NCI-H1092 (cell line): ENCODE measurements at regions not wholly inside any gene's neighbourhood (a gene's known extent, or its start where the extent isn't known, plus 50 kb on each side); places are given as distances from the start of the nearest gene placed in this dataset.
"Not testable (repeated sequence)": the region's sequence is repeated elsewhere in the genome, so short reads cannot be mapped to it uniquely, and the experiment has no call there.

Source experiments
- DNase-seq: peaks from one replicate; lab custom pipeline; 2025; lab: John Stamatoyannopoulos, UW

DNA sequence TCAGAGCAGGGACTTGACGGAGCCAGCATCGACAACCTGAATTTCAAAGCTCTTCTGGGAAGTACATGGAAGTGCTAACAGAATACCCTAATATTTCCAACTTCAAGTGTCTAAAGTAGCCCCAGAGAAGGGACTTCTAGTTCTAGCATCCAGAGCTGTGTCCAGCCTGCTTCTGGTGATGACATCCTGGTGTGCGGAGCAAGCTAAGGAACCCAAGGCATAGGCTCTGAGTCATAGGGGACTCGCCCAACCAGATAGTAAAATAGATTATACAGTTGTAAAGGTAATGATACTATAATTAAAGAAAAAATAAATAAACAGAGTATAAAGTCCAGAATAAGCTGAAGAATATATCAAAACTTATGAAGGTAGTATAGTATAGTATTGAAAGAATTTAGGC lies 108.1 kb upstream of the SERPINE2 start:
- DNase-seq = no peak

DNA sequence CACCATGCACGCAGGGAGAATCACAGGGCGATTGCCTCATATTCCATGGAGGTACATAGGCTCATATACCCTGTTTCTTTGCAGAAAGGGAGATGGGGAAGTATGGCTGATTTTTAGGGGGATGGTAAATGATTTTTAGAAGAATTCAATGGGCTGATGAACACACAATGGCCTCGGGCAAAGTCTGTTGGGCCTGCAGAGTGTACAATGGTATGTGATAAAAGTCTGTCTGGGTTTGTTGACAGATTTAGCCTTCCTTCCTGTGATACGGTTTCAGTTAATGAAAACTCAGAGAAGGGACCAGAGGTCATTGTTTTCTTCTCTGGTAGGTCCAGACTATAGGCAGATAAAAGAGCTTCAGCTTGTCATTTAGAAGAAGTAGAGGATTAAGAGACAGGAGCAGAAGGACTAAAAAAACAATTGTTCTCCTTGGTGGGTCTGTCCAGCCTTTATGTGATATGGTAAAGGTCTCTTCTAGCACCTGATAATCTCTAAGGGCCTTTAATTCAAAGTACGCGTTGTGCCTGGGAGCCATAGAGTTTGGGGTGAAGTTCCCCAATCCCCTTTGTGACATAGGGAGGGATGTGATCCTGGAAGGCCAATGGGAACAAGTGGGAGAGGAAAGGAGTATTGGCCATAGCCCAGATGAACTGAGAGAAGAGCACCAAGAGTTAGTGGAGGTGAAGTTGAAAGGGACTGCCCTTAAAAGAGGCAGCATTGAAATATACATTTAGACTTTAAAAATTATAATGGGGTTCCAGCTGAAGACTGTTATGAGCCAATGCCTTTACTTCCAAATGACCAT lies 107.5 kb upstream of the SERPINE2 start:
- no peak for DNase-seq

DNA sequence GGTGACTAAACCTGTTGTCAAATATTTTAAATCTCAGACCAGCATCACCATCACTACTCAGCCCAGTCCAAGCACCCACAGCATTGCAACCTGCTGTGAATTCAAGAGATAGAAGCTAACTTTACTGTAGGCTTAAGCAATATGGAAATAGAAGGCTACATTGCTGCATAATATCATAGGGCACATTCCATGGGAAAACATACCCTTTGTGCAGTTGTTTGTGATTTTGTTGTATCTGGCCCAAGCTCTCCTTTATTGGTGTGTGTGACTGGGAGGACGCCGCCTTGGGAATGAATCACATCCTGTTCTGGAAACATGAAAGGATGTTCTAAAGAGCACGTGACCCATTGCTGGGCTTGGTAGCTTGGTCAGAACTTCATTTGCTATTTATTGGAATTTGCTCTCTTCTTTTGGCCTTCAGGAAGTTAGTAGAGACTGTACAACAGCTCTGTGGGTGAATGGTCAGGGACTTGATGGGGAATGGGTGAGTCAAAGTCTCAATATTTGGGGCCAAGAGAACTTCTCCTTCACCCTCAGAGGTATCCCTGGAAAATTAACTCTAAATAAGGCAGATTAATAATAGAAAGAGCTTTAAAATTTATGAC lies 106.8 kb upstream of the SERPINE2 start:
- no peak for DNase-seq

DNA sequence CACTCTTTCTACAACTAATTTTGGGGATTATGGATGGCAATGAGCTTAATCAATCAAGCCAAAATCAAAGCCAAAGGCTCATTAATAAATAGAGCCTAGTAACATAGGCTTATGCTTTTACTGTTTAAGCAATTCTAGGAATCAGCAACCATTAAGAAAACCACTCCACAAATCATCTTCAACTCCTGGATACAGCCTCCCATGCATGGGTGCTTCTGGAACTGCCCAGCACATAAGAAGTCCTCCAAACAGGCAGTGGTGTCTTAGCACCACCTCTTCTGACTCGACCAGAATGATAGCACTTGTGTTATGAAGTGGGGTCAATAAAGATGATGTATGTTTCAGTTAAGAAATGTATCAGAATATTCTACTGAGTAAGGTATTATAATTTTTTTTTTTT lies 104.4 kb upstream of the SERPINE2 start:
- no peak for DNase-seq

DNA sequence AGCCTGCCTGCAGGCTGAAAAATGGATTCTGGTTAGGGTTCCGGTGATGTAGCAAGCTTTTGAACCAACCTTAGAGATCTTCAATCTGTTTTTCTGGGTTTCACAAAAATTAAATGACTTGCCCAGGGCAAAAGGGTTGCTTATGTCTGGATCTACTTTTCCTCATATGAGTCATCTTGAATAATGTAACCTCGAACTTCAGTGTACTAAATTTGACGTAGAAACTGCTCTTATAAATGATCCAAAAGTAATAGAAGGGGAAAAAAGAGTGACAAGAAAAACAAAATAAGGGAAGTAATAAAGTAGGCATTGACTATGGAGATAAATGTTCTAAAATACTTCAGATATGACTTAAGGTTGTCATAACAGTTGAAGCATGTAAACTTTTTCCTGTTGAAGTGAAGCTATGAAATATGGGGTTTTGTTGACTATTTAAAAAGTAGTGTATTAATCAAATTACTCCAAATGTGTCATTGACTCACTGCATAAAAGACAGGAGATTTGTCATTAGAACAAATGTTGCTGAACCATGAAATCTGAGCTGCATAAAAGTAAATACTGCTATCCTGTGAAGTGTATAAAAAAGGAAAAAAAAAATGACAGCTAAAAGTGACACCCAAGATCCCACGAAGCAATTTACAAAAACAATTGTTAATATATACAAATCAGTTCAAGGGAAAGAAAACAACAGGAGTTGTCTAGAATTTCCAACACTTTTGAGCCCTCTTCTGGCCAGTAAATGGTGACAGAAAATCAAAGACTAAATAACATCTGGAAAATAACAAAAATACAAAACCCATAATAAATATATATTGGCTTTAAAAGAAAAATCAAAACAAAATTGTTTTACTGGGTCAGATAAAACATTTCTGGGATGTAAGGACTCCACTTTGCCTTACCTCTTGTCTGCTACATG lies 103.6 kb upstream of the SERPINE2 start:
- DNase-seq = no peak

DNA sequence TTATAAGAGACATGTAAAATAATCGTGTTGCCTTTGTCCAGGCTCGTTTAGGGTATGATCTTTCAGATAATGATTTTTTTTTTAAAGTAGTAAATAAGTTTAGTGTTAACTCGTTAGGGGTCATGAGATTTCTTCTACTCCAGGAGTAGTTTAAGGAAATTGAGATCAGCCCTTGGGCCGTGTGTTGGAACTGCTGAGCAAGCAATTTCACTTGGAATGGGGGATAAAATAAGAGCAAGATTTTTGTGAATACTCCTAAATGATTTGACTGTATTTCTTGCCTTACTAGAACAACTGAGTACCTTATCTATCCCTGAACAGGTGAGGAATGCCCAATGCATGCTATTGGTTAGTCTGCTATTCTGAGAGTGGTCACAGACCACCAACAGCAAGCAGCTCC lies 102.2 kb upstream of the SERPINE2 start:
- DNase-seq = no peak

DNA sequence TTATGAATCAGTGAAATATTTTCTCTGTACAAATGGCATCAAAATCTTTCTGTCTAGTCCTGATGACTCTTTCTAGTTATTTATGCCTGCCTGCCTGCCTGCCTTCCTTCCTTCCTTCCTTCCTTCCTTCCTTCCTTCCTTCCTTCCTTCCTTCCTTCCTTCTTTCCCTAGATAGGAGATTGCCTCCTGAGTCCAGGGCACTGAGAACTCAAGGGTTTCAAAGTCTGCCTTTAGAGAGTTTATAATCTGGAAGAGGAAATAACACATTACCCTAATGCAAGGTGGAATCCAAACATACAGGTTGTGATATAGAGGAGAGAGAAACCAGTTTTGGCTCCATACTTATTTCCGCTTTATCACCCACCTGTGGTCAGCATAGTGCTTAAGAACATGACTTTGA lies 98.1 kb upstream of the SERPINE2 start:
- DNase-seq = no peak

DNA sequence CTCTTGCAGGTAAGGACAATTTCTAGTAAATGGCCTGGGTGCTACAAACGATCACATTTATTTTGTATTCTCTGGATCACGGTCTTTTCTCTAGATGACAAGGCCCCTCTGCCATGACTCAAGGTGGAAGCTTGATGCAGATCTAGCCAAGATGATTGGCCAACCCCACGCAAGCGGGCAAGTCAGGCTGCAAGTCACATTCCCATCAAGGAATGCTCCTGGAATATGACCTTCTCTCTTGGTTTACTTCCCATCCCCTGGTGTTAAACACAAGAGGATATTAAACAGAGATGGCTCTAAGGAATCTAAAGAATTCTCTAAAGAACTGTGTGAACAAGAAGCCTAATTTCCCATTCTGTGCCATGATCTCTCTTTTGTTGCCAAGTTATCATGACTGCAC lies 97.3 kb upstream of the SERPINE2 start:
- no peak for DNase-seq

DNA sequence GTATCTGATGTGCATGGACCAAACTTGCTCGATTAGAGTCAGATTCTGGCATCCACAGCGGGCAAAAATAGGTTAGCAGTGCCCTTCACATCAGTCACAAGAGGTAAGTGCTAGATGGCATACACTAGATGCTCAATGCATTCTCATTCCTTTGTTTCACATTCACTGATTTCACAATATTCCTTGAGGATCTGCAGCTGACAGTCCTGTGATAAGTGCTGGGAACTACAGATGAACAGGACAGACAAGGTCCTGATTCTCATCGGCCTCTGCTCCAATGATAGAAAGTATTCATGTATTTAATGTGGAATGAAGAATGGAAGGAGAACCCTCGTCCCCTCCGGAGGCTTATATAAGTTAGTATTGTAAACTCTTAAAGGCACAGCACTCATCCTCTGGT lies 96.8 kb upstream of the SERPINE2 start:
- DNase-seq = no peak

DNA sequence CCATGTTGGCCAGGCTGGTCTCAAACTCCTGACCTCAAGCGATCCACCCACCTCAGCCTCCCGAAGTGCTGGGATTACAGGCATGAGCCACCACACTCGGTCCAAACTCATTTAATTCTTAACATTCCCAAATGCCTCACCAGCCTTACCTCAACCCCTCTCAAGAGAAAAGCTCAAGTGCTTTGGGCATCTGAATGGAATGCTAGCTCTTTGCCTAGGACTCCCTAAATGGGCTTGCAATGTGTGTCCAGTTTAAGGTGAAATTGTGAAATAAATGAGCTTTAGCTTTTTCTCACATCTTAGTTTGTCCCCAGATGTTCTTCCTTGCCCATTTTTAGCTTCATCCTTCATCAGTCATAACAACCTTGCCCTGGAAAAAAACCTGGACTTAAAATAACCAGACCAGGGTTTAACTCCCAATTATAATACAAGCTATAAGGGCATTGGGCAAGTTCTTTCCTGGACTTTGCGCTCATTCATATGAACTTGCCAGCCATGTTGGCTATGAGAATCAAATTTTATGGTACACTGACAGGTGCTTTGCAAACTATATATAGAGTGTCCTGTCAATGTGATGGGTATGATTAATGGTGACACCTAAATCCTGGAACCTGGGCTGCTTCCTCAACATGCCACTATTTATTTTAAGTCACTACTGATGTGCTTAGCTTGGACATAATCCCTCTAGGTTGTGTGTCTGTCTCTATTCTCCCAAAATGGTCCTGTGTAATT lies 95.1 kb upstream of the SERPINE2 start:
- DNase-seq = no peak

DNA sequence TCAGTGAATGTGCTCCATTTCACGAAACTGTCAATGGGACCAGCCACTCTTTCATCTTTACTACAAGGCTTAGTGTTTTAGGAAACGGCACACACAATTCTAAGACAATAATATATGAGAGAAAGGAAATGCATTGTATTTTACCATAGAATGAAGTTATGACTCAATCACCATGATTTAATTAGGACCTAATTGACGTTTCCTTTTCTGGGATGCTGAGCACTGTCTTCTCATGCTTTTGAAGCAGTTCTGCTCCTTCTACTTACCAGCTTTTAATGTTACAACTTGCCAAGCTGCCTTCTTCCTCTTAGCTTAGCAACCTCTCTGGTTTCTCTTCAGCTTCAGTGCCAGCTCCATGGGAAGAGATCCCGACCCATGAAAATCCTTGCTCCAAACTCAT lies 94.3 kb upstream of the SERPINE2 start:
- DNase-seq = no peak

DNA sequence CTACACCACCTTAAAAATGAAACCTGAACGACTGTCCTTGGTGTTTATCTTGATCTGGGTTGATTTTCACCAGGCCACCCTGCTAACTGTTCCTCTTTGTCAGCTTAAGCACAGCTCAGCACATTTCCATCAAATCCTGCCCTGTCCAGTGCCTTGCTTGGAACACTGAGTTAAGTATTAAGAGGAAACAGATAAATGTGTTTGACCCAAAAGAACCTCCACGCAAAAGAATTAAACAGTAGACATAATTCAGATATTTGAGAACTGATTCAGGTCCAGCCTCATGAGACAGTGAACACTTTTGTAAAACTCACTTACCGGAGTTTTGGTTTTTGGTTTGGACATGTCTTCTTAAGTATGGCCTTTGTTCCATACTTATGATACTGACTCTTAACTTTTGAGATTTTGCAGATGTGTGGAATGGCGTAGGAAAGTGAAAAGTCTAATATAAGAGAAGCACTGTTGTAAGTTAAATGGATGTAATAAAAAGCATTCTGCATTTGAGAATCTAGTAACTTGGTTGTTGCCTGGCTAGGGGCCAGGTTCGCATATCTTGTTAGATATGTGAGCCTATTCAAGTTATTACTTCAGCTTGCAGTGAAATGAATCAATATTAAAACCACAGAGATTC lies 88.9 kb upstream of the SERPINE2 start:
- DNase-seq = no peak

DNA sequence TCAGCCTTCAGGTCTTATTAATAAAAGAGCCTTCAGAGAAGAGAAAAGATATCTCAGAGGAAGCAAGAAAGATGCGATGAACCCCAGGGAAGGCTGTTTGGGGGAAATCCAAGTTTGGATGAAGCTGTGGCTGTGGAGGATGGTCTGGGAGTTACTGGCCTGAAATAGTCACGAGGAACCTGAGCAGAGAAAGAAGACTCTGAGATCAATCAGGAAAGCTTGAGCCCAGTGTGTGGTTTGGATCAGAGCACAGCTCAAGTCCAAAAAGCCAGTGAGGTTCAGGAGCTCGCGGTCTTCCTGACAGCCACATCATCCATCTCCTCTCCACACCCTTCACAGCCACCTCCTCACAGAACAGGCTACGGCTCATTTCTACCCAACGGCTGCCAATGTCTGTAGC lies 87.4 kb upstream of the SERPINE2 start:
- no peak for DNase-seq

DNA sequence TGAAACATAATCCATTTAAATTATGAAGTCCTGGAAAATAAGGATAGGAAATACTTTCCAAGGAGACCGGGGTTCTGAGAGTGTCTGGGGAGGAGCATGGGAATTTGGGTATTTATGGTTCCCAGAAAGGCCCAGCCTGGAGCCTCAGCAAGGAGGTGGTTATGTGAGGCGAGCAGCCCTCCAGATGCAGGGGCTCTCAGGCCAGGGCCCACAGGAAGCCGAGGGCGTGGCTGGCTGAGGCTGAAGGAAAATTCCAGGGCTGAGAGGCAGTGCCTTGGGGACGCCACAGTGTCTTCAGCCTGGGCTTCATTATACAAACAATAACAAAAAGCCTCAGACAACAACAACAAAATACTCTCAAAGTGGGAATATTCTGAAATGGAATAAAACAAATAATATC lies 86.9 kb upstream of the SERPINE2 start:
- DNase-seq = no peak

DNA sequence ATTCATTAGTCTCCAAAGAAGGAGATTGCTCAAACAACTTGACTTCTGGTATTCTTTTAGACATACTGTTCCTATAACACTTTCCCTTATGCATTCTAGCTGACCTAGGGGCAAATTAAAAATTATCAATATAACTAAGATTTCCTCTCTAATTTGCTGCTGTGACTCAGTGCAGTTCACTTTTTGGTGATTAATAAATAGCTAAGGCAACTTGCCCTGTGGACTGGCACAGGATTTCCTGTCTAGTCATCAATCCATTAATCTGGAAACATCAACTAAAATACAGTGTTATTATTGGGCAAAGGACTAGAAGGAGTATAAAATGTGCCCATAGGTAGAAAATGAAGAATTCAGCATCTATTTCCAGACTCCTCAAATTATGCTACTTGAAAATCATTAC lies 83.5 kb upstream of the SERPINE2 start:
- no peak for DNase-seq

DNA sequence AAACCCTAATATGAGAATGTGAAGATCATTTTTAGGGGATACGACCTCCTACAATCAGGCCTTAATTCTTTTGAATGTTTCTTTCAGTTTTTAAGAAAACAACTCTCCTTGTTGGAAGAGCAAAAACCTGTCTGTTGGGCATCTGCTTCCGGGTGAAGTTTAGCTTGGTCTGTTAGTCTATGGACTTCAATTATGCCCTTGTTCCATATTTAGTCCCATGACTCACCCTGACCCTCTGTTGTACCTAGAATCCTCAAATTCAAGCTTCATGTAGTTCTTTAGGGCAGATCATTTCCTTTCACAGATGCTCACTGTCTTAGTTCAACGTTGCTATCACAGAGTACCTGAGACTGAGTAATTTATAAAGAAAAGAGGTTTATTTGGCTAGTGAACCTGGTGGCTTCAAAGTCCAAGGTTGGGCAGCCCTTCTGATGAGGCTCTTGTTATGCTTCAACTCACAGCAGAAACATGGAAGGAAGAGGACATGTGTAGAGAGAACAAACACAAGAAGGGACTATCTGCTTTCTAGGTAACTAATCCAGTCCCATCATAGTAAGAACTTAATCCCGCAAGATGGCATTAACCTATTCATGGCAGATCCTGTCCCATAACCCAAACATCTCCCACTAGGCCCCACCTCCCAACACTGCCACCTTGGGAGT lies 82.5 kb upstream of the SERPINE2 start:
- no peak for DNase-seq

DNA sequence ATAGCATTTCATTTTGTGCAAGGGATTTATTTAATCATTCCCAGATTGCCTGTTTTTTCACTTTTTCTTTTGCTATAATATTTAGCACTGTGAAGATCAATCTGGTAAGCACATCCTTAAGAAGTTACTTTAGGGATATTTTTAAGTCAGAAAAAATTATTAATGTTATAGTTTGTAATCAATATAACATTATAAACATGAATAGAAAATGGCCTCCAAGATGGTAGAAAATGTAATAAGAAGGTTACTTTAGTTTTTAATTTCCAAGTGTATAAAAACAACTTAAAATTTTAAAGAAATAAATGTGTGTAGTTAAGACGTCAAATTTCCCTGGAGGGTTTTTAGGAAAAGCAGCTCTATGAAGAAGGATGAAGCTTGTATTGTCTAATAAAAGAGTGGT lies 81.9 kb upstream of the SERPINE2 start:
- DNase-seq = no peak

DNA sequence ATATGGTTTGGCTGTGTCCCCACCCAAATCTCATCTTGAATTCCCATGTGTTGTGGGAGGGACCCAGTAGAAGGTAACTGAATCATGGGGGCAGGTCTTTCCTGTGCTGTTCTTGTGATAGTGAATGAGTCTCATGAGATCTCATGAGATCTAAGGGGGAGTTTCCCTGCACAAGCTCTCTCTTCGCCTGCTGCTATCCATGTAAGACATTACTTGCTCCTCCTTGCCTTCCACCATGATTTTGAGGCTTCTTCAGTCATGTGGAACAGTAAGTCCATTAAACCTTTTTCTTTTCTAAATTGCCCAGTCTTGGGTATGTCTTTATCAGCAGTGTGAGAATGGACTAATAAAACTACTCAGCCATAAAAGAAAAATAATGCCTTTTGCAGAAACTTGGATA lies 80.8 kb upstream of the SERPINE2 start:
- DNase-seq = not testable (repeated sequence)

DNA sequence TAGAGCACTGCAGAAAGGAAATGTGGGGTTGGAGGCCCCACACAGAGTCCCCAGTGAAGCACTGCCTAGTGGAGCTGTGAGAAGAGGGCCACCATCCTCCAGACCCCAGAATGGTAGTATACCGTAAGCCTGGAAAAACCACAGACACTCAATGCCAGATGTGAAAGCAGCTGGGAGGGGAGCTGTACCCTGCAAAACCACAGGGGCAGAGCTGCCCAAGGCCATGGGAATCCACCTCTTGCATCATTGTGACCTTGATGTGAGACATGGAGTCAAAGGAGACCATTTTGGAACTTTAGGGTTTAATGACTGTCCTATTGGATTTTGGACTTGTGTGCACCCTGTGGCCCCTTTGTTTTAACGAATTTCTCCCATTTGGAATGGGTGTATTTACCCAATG lies 75.3 kb upstream of the SERPINE2 start:
- no peak for DNase-seq

DNA sequence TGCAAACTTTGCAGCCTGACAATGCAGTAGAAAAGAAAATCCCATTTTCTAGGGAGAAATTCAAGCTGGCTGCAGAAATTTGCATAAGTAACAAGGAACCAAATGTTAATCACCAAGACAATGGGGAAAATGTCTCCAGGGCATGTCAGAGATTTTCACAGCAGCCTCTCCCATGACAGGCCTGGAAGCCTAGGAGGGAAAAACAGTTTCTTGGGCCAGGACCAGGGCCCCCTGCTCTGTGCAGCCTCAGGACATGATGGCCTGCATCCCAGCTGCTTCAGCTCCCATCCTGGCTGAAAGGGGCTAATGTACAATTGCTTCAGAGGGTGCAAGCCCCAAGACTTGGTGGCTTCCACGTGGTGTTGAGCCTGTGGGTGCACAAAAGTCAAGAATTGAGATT lies 74.8 kb upstream of the SERPINE2 start:
- DNase-seq = not testable (repeated sequence)

DNA sequence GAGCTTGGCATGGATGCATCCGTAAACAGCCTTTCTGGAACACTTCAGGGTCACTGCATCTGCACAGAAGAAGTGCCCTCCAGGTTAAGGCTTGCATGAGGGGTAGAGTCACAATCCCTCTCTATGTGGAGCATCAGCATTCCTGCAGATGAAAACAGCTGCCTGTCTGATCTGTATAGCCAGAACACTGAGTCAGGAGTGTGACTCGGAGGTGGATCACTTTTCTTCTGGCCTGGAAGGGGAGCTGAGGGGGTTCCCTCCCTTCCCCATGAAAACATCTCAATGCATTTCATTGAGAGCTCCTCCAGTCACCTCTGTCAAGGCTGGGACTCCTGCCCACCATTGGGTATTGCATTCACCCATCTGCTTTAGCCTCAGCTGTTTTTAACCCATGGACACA lies 72.5 kb upstream of the SERPINE2 start:
- no peak for DNase-seq
